OCI-LY1 (cell line): ENCODE measurements at regions not wholly inside any gene's neighbourhood (a gene's known extent, or its start where the extent isn't known, plus 50 kb on each side); places are given as distances from the start of the nearest gene placed in this dataset.

ENCODE experiments used
- EZH2 ChIP-seq: fragments of 200-600 bp; sonication (generic), shearing (Covaris generic); IDR thresholded peaks from 2 replicates; pipeline ENCODE4 v1.8.0; 2017; ENCODE audit warnings: borderline replicate concordance, mixed run types, mild to moderate bottlenecking, antibody characterized with exemption, low read length, moderate library complexity, mixed read lengths
- TF ChIP-seq, protein P1 (sequence below): fragments of 200-600 bp; sonication (generic), shearing (Covaris generic); IDR thresholded peaks from 2 replicates; pipeline ENCODE4 v1.5.1; 2017; ENCODE audit warnings: mild to moderate bottlenecking, antibody characterized with exemption, low read length, moderate library complexity, mixed read lengths

DNA sequence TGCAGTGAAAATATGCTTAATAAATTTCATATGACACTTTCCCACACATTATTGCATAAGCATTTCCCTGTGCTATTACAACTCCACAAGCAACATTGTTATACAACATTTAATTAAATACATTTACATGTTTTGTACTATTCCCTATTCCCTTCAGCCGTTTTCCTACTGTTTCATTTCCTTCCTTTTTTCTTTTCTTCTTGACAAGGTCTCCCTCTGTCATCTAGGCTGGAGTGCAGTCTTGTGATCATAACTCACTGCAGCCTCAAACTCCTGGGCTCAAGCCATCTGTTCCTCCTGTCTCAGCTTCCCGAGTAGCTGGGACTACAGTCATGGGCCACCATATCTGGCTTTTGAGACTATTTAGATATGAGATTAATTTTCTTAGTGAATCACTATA, 254.7 kb downstream of the NFKBIZ start:
- TF ChIP-seq, protein P1, sequence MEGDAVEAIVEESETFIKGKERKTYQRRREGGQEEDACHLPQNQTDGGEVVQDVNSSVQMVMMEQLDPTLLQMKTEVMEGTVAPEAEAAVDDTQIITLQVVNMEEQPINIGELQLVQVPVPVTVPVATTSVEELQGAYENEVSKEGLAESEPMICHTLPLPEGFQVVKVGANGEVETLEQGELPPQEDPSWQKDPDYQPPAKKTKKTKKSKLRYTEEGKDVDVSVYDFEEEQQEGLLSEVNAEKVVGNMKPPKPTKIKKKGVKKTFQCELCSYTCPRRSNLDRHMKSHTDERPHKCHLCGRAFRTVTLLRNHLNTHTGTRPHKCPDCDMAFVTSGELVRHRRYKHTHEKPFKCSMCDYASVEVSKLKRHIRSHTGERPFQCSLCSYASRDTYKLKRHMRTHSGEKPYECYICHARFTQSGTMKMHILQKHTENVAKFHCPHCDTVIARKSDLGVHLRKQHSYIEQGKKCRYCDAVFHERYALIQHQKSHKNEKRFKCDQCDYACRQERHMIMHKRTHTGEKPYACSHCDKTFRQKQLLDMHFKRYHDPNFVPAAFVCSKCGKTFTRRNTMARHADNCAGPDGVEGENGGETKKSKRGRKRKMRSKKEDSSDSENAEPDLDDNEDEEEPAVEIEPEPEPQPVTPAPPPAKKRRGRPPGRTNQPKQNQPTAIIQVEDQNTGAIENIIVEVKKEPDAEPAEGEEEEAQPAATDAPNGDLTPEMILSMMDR, result no peak
- TF ChIP-seq EZH2, result no peak
